Peyer's patch (tissue), 4 donors: ENCODE measurements at regions not wholly inside any gene's neighbourhood (a gene's known extent, or its start where the extent isn't known, plus 50 kb on each side); places are given as distances from the start of the nearest gene placed in this dataset.

ENCODE experiments used
- DNase-seq, 3 donors: peaks; one replicate each; pipeline ENCODE4 v3.0.0-alpha.2; 2017 to 2019
- H3K27ac ChIP-seq, 4 donors: fragments of 200-600 bp; sonication (generic); one replicate each; pipeline ENCODE4 v1.5.1; 2016 to 2019
- H3K27me3 ChIP-seq, 2 donors: fragments of 200-600 bp; sonication (generic); one replicate each; pipeline ENCODE4 v1.5.1; 2019
- H3K36me3 ChIP-seq, 3 donors: fragments of 200-600 bp; sonication (generic); one replicate each; pipeline ENCODE4 v1.5.1; 2016 to 2019
- H3K4me1 ChIP-seq, 4 donors: fragments of 200-600 bp; sonication (generic); one replicate each; pipeline ENCODE4 v1.5.1; 2016 to 2019
- H3K4me3 ChIP-seq, 4 donors: fragments of 200-600 bp; sonication (generic); 1 replicate in 3 of 4; 2 replicates in 1 of 4; pipeline ENCODE4 v1.5.1; 2016 to 2019; ENCODE audit warnings: mild to moderate bottlenecking in 1 of 4
- H3K9me3 ChIP-seq, 4 donors: fragments of 200-600 bp; sonication (generic); one replicate each; pipeline ENCODE4 v1.5.1; 2016 to 2019; ENCODE audit warnings: mild to moderate bottlenecking in 1 of 4
- POLR2A ChIP-seq, 2 donors: fragments of 450-650 bp; IDR thresholded peaks; one replicate each; pipeline ENCODE4 v1.5.1; 2017; ENCODE audit warnings: antibody characterized with exemption in 2 of 2, mild to moderate bottlenecking in 2 of 2, moderate library complexity in 2 of 2
- TF ChIP-seq, protein P1 (sequence below), 6 experiments: fragments of 450-650 bp in 4 of 6; fragments of 200-600 bp in 2 of 6; sonication (generic) in 1 of 6; IDR thresholded peaks; one replicate each; pipeline ENCODE4 v1.5.1; 2017 to 2019; ENCODE audit warnings: antibody characterized with exemption in 6 of 6, mild to moderate bottlenecking in 3 of 6, moderate library complexity in 1 of 6

DNA sequence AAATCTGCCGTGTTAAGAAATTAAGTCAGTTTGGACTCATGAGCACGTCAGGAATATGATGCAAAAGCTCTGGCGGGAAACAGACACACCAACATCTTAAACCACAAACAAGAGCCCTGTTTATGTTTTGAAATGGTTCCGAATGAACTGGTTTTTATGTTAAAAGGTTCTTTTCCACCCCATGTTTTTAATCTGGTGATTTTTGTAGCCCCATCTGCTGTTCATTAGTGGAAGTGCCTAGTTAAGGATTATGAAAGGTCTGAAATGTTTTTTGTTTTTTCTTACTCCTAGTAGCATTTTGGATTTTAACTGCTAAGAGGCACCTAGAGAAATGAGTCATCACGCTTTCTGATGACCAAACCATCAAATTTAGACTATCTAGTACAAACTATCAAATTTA is 404.1 kb upstream of the MKI67 start:
- H3K4me1 ChIP-seq = no peaks in the 10 kb centered on the region
- H3K9me3 ChIP-seq = no peaks in the 10 kb centered on the region
- no peak overlapping the region for H3K27ac ChIP-seq
- no peak overlapping the region for H3K4me3 ChIP-seq
- no peak for DNase-seq
- no peaks in the 10 kb centered on the region for H3K36me3 ChIP-seq
- no peak for TF ChIP-seq POLR2A (IDR thresholded peaks at IDR 0.05)
- TF ChIP-seq, protein P1, sequence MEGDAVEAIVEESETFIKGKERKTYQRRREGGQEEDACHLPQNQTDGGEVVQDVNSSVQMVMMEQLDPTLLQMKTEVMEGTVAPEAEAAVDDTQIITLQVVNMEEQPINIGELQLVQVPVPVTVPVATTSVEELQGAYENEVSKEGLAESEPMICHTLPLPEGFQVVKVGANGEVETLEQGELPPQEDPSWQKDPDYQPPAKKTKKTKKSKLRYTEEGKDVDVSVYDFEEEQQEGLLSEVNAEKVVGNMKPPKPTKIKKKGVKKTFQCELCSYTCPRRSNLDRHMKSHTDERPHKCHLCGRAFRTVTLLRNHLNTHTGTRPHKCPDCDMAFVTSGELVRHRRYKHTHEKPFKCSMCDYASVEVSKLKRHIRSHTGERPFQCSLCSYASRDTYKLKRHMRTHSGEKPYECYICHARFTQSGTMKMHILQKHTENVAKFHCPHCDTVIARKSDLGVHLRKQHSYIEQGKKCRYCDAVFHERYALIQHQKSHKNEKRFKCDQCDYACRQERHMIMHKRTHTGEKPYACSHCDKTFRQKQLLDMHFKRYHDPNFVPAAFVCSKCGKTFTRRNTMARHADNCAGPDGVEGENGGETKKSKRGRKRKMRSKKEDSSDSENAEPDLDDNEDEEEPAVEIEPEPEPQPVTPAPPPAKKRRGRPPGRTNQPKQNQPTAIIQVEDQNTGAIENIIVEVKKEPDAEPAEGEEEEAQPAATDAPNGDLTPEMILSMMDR (IDR thresholded peaks at IDR 0.05) = peak in 3 of 6 experiments; percentile 14 to 24 (median 22)
- no peaks in the 10 kb centered on the region for H3K27me3 ChIP-seq

DNA sequence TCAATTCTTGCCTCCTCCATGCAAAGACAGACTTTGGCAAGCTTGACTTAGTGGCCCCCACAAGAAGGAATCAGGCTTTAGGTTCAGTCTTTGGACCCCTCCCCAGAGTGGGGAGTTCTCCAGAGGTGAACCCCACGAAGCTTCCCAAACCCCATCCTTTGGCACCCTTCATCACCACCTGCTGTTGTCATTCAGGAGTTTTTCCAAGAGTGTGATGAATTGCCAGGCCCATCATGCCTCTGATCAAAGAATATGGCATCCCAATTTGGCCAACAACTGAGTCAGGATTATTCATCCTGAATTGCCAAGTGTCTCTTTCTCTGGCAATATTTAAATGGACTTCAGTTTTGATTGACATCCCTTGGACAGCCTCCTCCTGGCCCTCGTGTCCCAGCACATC is 404.7 kb upstream of the MKI67 start:
- Histone ChIP-seq H3K9me3 (no peaks in the 10 kb centered on the region), H3K4me3 (no peak overlapping the region), H3K27ac (no peak overlapping the region), H3K36me3 (no peaks in the 10 kb centered on the region), H3K4me1 (no peaks in the 10 kb centered on the region), H3K27me3 (no peaks in the 10 kb centered on the region)
- no peak for DNase-seq
- no peak for TF ChIP-seq POLR2A (IDR thresholded peaks at IDR 0.05)
- TF ChIP-seq, protein P1 (IDR thresholded peaks at IDR 0.05) = no peak

DNA sequence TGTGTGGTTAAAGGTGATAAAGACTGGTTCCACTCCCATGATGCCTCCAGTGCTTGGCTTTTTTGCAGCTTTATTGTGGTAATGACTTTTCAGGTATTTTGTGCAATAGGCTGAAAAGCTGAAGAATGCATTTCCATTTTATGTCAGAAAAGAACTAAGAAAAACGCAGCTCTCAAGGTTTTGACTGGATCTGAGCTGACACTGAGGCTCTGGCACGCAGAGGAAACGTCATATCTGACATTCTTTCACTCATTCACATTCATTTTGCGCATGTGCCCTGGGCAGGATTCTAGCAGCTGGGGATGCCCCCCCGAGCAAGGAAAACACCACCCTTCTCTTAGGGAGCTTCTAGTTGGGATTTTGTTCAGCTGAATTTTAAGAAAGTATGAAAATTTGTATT is 408.5 kb upstream of the MKI67 start:
- no peak for DNase-seq
- H3K9me3 ChIP-seq = no peaks in the 10 kb centered on the region
- no peak overlapping the region for H3K4me3 ChIP-seq
- no peaks in the 10 kb centered on the region for H3K36me3 ChIP-seq
- peaks cover 0 to 7% of the 10 kb centered on the region in 2 donors for H3K27me3 ChIP-seq
- H3K27ac ChIP-seq = no peak overlapping the region
- no peaks in the 10 kb centered on the region for H3K4me1 ChIP-seq
- no peak for TF ChIP-seq POLR2A (IDR thresholded peaks at IDR 0.05)
- TF ChIP-seq, protein P1 (IDR thresholded peaks at IDR 0.05) = no peak

DNA sequence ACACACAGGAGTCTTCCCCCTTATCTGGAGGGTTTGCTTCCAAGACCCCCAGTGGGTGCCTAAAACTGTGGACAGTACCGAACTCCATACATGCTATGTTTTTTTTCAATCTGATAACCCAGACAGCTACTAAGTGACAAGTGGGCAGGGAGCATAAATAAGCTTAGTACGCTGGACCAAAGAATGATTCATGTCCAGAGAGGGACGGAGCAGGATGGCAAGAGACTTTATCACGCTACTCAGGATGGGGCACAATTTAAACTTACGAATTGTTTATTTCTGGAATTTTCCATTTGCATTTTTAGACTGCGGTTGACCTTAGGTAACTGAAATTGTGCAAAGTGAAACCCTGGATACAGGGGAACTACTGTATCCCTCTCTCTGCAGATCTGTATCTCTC is 410.0 kb upstream of the MKI67 start:
- no peaks in the 10 kb centered on the region for H3K9me3 ChIP-seq
- peaks cover 0 to 13% (median 0%) of the 10 kb centered on the region in 4 donors for H3K4me1 ChIP-seq
- no peaks in the 10 kb centered on the region for H3K36me3 ChIP-seq
- TF ChIP-seq POLR2A (IDR thresholded peaks at IDR 0.05) = no peak
- TF ChIP-seq, protein P1 (IDR thresholded peaks at IDR 0.05) = no peak
- H3K27ac ChIP-seq = no peak overlapping the region
- H3K27me3 ChIP-seq = peaks cover 0 to 7% of the 10 kb centered on the region in 2 donors
- no peak for DNase-seq
- no peak overlapping the region for H3K4me3 ChIP-seq

DNA sequence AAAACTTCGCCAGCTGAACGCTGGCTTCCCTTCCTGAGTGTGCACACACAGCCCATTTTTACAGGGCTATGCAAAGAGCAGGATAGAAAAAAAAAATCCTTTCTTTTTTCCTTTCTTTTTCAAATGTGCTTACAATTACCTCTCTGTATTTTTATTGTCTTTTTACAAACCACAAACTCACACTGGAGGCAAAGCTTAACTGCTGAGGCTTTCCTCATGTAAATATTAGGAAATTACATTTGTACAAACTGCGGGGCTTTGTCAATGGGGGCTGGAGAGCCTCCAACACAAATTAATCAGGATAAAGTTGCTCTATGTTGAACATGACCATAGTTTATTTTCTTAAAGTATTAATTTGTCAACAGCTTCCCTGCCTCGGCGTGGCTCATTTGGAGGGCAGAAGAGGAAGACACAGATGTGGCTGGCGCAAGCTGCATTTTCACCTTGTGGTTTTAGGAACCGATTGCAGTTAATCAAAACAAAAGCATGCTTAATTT is 411.7 kb upstream of the MKI67 start:
- Histone ChIP-seq H3K4me3 (no peak overlapping the region), H3K27me3 (peaks cover 0 to 7% of the 10 kb centered on the region in 2 donors), H3K4me1 (peaks cover 0 to 15% (median 0%) of the 10 kb centered on the region in 4 donors), H3K36me3 (no peaks in the 10 kb centered on the region), H3K9me3 (no peaks in the 10 kb centered on the region), H3K27ac (no peak overlapping the region)
- no peak for DNase-seq
- TF ChIP-seq, protein P1 (IDR thresholded peaks at IDR 0.05) = no peak
- no peak for TF ChIP-seq POLR2A (IDR thresholded peaks at IDR 0.05)

DNA sequence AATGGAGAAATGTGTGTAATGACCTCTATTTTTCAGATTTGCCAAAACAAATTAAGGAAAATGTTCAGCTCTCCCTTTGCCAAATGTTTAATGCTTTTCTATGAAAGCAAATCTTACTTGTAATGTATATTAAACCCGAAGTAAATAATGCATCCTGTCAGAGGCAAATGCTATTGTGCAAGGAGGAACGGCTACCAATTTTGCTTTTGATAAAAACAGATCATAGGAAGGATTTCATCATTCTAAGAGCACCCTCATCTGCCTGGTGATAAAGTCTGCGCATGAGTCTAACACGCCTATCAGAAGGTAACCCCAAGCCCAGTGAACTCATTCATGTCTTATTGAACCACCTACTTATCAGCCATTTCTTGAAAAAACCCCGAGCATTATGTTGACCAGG is 412.4 kb upstream of the MKI67 start:
- TF ChIP-seq, protein P1 (IDR thresholded peaks at IDR 0.05) = no peak
- no peak for TF ChIP-seq POLR2A (IDR thresholded peaks at IDR 0.05)
- Histone ChIP-seq H3K4me3 (no peak overlapping the region), H3K27me3 (peaks cover 0 to 7% of the 10 kb centered on the region in 2 donors), H3K9me3 (no peaks in the 10 kb centered on the region), H3K4me1 (peaks cover 0 to 15% (median 0%) of the 10 kb centered on the region in 4 donors), H3K27ac (no peak overlapping the region), H3K36me3 (no peaks in the 10 kb centered on the region)
- DNase-seq = no peak
